GM12874 (cell line): ENCODE measurements at regions not wholly inside any gene's neighbourhood (a gene's known extent, or its start where the extent isn't known, plus 50 kb on each side); places are given as distances from the start of the nearest gene placed in this dataset.

Experiments
- TF ChIP-seq, protein P1 (sequence below): IDR thresholded peaks from 2 replicates; pipeline ENCODE4 v1.5.1; 2011; ENCODE audit warnings: low read depth, mild to moderate bottlenecking, control low read depth, low read length, moderate library complexity; ENCODE audit not compliant: insufficient read depth

DNA sequence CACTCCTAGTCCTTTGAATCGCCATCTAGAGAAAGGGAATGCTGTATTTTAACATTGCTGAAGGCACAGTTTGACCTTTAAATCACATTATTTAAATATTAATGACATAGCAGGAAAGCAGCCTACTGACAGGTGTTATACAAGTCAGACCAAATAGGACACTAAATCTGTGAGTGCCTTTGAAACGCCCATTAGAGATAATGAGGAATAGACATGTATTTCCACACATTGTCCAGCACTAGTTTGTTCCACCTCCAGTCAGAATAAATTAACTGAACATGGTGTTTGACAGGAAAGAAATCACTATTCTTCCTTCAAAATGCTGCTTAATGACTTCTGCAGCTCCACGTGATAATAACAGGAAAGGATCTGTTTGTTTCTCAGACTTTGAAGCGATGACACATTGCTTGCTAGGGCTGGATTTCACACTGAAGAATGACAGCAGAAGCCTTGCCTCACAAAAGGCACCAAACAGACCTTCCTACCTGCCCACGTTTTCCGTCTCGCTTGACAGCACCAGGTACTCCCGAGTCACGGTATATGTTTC is 90.5 kb upstream of the DDX18 start:
- TF ChIP-seq, protein P1, sequence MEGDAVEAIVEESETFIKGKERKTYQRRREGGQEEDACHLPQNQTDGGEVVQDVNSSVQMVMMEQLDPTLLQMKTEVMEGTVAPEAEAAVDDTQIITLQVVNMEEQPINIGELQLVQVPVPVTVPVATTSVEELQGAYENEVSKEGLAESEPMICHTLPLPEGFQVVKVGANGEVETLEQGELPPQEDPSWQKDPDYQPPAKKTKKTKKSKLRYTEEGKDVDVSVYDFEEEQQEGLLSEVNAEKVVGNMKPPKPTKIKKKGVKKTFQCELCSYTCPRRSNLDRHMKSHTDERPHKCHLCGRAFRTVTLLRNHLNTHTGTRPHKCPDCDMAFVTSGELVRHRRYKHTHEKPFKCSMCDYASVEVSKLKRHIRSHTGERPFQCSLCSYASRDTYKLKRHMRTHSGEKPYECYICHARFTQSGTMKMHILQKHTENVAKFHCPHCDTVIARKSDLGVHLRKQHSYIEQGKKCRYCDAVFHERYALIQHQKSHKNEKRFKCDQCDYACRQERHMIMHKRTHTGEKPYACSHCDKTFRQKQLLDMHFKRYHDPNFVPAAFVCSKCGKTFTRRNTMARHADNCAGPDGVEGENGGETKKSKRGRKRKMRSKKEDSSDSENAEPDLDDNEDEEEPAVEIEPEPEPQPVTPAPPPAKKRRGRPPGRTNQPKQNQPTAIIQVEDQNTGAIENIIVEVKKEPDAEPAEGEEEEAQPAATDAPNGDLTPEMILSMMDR: no peak

DNA sequence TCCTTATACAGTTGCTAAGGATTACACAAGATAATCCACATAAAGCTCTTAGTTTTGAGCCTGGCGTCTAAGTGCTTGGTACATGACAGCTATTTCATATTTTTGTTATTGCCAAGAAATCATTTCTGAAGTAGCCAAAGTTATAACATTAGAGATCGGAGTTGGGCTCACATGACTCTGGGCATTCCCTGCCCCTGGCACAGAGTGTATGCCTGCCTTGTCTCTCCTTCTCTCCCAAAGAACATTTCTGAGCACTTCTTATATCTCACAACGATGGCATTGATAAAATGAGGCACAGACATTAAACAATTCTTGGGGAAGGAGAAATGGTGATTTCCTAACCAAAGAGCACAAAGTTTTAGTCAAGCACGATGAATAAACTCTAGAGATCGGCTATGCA is 87.7 kb upstream of the DDX18 start:
- TF ChIP-seq, protein P1: no peak

DNA sequence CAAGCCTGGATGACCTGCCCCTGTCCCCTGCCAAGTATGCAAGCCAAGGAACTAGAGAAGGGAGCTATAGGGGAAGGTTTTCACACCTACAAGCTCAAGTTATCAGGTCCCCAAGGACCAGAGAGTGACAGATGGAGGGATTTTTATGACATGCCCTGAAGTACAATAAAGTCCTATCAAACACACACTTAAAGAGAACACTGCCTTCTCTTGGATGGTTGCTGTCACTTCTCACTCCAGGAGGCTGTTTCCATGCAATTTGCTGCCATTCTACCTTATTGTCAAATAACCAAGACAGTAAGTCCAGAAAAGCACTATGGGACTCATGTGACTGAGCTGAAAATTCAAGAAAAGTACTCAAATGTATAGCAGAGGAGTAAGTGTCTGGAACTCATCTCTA is 76.6 kb upstream of the DDX18 start:
- TF ChIP-seq, protein P1: no peak

DNA sequence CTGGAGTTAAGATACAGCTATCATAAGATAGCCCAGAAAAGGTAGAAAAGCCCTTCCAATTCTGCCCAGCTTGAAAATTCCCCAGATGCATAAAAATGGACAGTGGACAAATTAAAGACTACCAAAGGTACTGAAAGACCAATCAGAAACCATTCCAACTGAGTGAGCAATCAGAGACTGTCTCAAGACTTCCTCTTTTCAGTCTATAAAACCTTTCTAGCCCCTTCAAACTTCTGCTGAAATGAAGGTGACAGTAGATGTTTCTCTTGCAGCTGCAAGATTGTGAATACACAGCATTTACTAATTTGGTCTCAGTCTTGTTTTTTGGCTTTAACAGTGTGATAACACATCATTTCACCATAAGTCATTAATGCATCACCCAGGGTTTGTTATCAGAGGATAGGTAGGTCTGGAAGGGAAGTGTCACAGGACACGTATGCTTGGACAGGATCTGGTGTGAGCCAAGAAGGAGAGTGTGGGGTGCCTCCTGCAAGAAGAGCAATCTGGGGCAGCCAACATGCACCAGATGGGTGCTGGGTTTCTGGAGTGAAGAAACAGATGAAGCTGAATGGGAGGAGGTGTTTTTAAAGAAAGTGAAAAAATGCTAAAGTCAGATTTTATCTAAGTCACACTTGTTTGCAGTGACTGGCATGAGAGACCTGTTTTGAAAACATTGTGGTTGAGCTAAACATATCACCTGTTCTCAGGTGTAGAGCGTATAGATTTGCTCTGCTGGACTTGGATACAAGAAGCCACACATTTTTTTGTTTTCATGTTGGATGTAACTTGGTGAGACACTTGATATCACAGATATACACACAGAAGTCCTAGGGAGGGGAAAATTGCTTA is 75.3 kb upstream of the DDX18 start:
- TF ChIP-seq, protein P1: no peak

DNA sequence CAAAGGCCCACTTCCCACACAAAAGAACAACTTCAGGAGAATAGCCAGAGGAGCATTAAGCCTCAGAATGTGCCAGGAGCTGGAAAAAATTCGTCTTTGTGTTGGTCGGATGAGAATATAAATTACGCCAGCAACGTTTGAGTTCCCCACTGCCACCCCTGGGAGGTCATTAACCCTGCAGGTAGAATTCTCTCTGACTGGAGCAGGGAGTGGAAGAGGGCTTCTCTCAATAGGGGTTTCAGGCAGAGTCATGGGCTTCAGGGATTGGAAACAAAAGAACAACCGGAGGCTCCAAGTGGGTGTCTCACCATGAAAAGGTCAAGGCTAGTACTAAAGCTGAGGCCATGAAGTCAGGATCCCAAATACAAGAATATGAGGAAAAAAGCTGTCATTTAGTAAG is 69.0 kb upstream of the DDX18 start:
- TF ChIP-seq, protein P1: no peak

DNA sequence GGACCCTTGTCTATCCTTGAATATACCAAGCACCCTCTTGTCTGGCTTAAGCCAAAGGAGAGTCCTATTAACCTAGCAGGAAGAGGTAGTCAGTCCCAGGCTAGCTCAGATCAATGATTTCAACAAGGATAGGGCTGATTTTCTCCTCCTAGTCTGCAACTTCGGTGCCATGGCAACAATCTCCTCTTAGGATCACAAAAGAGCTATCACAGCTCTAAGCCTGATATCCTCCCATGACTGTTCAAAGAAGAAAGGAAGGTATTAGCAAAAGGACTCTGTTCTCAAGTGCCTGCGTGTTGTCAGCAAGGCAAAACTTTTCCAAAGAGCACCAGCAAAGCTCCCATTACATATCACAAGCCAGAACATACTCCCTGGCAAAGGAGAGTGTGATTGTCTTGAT is 58.7 kb upstream of the DDX18 start:
- TF ChIP-seq, protein P1: no peak

DNA sequence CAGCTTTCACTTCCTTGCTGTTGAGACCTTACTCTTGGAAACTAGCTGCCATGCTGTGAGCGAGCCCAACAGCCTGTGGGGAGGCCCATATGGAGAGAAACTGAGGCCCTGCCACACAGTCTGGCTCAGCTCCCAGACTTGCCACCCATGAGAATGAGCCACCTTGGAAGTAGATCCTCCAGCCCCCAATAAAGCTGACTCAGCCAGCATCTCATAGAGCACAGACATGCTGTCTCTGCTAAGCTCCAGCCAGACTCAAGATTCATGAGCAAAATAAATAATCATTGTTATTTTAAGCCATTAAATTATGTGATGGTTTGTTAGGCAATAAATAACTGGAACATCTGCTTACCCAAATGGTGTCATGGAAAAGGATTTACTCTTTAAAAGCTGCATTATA is 53.6 kb upstream of the DDX18 start:
- TF ChIP-seq, protein P1: no peak
